NCI-H2081 treated with DMSO at 0.1 percent for 48 hours (cell line): ENCODE measurements at regions not wholly inside any gene's neighbourhood (a gene's known extent, or its start where the extent isn't known, plus 50 kb on each side); places are given as distances from the start of the nearest gene placed in this dataset.

Source experiments
- DNase-seq: peaks from one replicate; lab custom pipeline; 2025; lab: John Stamatoyannopoulos, UW

DNA sequence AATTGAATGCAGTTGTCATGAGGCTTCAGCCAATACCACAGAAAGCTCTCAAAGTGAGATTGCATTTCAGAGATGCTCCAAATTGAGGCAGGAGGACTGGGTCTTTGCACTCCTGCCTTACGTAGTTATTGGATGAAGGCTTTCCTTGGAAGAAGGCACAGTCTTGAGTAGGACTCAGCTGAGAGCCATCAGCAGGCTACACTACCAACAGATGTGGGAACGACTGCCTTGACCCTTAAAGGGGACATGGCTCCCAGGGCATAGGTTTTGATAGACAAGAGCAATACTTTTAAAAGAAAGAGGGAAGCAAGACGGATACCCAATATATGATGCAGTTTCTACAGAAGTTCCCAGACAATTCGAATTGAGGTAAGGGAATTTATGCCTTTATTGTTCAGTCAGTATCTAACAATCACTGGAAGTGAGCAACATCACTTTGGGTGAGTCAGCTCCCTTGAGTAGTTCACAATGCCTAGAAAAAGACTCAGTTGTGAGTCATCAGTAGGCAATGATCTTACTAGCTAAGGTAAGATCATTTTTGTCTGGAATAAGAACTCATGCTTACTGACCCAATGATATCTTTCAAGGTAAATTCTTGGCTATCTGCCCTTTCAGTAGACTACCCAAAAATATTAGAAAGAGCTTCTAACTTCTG, 390.8 kb downstream of the GJA1 start:
- no peak for DNase-seq

DNA sequence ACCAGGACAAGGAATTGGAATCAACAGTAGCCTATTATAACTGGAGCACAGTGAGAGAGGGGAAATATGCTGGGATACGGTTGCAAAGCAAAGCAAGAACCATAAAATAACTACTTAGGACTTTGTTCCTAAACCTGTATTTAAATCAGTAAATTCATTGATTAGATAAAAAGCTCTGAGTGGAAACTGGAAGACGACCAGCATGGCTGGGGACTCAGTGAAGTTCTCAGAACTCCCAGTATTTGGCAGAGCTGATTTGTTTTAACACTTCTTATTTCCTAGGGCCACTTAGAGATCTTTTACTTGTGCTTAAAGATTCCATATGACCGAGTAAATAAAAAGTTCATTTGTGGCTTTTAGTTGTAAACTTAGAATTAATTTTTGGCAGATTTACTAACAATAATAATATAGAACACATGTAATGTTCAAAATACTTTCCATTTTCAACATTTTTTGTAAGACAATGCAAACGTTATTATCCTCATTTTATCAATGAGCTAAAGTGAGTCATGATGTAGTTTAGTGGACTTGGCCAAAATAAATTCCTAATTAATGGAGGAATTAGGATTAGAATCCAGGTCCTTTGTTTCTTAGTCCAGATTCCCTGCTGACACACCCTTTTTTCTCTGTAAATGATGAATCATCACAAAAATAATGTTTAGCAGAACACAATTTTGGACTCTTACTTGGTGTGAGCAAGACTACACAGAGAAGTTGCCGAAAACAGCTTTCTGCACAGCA, 392.9 kb downstream of the GJA1 start:
- no peak for DNase-seq

DNA sequence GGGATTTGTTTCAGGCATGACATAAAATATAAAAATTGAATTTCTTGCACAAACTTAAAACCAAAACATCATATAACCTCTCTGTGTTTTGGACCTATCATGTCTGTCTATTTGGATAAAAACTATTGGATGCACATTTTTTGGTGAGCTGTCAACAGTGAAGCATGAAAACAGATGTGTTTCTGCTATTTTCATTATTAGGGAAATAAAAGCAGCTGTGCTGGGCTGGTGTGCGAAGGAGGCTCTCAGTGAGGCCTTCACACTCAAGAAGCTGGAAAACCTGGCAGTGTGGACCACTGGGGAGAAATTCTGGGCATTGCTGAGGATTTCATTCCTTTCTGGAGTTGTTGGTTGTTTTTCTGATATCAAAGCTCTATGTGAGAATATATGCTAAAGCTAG, 395.3 kb downstream of the GJA1 start:
- no peak for DNase-seq

DNA sequence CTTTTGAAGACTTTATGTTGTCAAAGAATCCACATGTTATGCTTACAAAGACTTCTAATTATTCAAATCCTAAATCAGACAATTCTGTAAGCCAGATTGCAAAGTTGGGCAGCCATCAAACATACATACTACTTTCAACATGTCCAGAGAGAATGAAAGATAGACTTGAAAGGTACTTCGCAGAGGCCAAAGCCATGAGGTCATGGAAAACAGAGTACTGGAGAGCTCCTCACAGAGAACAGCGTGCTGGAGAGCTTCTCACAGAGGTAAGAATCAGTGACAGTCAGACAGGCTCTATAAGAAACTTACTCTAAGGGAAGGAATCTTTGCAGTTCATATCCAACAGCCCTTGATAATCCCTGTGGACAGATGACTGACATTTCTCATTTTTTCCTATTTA, 400.2 kb downstream of the GJA1 start:
- no peak for DNase-seq

DNA sequence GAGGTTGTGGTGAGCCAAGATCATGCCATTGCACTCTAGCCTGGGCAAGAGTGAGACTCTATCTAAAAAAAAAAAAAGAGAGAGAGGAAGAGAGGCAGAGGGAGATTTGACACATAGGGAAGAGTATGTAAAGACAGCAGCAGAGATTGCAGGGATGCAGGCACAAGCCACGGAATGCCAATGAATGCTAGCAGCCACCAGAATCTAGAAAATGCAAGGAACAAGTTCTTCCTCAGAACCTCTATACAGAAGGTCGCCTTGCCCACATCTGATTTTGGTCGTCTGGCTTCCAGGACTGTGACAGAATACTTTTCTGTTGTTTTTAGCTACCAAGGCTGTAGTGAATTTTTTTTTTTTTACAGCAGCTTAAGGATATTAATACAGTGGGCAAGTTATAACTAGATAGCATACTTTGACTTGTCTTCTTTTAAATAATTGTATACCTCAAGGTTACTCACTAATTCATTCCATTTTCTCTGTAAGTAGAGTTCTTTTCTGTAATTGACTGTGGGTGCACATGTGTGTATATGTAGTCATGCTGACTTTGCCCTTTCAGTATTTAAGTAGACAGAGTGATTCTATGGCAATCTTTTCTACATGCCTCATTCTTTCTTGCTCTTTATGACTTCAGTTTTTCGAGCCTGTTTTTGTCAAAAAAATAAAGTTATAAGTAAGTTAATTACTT, 402.2 kb downstream of the GJA1 start:
- no peak for DNase-seq

DNA sequence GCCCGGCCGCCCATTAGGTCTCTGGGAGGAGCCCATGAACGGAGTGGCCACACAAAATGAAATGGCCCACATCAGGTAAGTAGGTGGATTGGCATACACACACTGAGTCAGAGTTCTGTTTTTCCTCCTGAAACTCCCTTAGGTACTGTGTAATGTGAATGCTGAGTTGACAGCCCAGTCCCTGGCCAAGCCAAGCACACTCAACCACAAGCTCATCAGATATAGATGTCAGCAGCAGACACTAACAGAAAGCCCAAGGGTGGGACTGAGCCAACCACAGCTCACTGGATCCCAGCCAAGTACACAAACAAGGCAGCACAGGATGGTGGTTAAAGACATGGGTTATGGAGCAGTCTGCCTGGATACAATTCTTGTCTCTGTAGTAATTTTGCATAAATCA, 403.4 kb downstream of the GJA1 start:
- DNase-seq = no peak

DNA sequence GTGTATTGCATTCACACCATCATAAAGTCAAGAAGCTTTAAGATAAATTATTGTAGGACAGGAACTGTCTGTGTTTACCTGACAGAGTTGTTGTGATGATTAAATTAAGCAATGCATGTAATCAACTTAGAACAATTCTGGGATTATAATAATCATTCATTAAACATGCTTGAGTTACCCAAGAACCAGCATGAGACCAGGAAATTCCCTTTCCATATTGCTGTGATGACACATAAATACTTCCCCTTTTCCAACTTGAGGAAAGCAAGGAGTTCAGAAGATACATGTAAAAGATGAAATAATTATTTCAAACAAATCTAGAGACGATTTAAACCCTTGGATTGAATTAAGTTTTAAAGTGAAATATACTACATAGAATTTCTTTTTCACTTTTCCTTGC, 404.4 kb downstream of the GJA1 start:
- DNase-seq = no peak

DNA sequence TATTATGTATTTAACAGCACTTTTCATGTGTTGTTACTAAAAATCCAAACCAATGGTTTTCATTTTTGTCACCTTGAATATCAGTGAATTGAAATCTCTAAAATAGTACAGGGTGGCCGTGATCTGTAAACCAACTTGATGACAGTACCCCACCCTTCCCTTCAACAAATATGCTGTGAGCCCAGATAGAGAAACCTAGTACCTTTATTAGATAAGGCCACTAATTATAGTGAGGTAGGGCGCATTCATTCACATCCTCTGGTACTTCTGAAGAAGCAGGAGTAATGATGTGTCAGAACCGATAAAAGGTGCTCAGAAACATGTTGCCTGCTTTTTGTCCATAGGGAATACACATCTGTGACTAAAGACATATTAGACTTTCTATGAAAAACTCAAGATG, 409.5 kb downstream of the GJA1 start:
- no peak for DNase-seq

DNA sequence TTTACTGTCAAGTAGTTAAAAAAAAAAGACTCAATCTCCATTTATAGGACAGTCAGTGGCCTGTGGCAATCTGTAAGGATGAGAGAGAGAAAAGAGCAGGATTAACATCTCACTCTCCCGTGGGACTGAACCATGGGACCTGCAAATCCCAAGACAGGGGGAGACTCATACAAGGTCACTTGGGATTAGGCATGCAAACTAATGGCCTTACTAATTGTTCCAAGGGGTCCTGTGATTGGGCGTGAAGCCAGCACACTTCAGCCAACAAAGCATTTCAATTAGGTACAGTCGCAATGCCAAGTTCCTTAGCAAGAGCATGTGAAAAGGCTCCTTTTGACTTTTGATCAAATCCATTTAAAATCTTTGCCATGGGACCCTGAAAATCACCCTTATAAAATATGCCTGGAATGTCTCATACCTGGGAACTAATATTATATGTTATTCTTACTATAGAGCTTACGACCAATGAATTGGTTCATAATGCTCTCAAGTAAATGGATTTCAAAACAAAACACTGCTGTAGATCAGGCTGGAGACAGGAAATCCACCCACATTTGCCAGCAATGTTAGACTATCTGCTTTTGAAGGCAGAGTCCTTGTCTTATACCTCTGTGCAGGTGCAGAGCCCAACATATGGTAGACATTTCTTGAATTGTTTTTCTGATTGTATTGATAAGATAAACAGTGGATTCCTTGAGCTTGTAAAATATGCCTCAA, 412.5 kb downstream of the GJA1 start:
- DNase-seq = no peak

DNA sequence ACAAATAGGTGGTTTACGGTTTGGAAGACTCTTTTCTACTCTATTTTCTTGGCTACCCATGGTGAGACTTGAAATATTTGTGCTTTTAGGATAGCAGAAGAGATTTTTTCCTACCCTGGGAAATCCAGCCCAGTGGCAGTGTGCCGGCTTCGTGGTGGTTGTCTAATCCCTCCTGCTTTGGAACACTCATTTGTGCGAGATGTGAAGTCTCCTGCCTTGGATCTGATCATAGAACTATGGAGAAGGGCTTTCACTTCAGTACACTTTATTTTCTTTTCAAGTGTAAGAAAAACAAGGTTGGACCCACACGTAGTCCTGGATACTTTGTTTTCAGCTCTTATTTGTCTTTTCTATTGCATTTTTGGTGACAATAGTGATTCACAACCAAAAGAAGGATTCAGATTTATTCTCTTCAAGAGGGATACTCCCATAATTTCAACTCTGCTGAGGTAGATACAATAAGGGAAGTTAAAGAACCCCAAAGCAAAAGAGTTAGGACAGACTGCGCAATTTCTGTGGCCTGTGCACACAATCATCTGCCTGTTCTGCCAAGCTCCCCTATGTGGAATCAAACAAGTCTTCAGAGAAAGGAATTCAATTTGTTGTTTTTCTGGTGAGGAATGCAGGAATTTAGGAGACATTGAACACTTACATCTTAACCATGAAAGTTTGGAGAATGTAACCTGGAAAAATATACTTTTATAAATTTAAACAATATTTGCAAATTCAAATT, 413.2 kb downstream of the GJA1 start:
- no peak for DNase-seq

DNA sequence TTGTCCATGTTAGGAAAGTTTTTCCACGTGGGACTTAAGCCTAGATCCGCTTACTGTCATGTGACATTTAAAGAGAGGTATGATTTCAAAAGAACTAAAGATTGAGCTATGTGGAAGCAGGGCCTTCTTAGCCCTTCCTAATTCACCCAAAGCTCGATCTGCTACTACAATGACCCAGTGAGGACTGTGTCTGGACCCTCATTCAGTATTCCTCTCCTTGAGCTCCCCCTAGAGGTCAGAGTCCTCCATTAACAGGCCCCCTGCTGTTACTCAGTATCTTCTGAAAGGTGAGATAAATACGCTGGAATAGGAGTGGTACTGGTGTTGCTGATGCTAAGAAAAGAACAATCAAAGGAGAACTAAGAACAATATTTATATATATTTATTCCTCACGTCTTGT, 414.0 kb downstream of the GJA1 start:
- DNase-seq = no peak

DNA sequence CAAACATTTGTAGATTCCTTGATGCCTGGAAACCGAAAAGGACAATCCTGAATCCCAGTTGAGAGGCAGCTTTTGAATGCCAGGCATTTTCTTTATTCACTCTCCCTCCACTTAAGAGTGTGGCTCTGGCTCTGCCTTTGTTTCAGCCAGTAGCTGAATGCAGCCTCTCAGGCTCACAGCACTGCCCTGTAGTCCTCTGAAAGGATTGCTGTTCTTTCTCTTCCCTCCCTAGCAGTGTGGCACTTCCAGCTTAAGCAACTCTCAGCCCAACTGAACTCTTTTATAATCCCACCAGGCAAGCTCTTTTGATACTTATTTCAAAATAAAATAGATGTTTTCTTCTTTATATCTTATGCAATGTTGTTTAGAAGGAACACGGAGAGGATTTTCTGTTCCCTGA, 415.6 kb downstream of the GJA1 start:
- DNase-seq = no peak

DNA sequence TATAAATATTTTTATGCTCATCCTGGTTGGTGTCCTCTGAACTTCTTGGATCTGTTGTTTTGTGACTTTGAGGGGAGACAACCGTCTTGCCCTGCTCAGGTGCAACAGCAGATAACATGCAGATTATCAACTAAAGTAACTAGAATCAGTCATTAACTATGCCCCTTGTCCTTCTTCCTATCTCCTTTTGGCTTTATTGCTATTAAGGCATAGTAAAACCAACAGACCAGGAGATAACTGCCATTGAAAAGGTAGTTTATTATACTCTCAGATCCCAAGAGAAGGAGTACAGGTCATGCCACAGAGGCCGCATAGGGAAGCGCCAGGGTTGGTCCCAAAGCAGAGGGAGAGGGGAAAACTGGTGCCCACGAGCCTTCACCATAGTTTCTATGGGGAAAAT, 418.2 kb downstream of the GJA1 start:
- DNase-seq = no peak

DNA sequence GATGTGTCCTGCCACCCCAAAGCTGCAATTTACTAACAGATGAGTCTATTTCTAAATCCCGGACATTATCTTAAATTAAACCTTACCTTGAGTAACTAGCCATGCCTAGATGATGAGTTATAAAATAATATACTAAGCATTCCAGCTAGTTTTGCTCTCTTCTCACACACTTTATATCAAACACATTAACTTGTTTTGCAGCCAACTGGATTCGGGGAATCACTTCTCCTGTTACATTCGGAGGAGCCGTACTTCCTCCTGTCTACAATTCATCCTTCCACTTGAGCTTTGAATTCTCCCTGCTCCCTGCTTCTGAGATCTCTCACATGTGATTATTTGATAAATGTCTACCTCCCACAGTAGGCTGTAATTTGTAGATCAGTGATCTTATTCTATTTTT, 420.1 kb downstream of the GJA1 start:
- no peak for DNase-seq

DNA sequence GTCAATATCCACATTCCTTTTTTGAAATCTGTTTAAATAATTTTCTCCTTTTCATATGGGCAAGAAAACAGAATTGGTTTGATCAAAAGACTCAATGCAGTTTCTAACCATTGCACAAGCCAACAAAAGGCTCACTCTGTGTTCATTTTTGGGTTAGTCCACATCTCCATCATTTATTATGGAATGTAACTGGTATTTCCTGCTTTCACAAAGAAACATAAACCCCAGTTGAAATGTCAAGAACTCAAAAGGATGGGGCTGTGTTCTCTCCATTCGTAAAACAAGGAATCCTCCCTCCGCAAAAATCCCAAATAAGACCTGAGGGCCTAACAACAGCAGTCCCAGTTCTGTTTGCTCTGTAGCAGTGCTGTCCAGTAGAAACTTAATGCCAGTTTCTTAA, 420.9 kb downstream of the GJA1 start:
- DNase-seq = no peak

DNA sequence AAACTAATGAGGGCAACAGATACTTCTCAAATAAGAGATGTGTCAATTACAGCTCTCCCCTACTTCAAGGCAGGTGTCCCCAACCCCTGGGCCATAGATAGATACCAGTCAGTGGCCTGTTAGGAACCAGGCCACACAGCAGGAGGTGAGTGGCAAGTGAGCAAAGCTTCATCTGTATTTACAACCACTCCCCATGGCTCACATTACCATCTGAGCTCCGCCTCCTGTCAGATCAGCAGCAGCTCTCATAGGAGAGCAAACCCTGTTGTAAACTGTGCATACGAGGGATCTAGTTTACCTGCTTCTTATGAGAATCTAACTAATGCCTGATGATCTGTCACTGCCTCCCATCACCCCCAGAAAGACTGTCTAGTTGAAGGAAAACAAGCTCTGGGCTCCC, 422.1 kb downstream of the GJA1 start:
- DNase-seq = no peak

DNA sequence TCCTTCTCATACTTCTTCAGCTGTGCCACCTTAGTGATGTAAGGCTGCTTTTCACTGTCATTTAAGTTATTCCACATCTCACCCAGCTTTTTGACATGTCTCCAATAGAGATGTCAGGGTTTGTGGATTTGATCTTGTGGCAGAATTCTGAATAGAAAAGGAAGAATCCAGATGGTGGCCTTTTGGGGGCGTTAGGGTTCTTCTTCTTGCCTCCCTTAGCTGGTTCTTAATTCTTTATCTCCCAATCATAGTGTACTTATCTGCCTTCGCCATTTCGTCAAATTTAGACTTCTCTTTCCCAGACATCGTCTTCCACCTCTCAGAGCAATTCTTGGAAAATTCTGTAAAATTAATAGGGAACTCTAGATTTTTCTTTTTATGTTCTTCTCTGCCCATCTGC, 422.9 kb downstream of the GJA1 start:
- DNase-seq = no peak

DNA sequence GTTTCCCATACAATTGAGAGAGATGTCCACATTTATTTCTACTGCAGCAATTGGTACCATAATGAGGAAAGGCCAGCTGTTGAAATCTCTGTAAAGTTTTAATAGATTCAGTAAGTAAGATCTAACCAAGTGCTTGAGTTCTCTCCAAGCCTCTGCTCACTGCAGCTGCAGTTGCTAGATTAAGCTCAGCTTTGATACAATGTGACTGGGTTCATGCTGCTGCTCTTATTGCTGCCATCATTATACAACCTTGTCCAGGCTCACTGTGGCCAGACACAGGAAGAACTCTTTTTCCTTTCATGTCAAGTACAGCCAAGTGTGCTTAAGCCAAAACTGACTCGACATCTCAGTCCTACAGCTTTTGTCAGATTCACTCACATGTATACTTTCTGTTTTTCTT, 423.5 kb downstream of the GJA1 start:
- no peak for DNase-seq

DNA sequence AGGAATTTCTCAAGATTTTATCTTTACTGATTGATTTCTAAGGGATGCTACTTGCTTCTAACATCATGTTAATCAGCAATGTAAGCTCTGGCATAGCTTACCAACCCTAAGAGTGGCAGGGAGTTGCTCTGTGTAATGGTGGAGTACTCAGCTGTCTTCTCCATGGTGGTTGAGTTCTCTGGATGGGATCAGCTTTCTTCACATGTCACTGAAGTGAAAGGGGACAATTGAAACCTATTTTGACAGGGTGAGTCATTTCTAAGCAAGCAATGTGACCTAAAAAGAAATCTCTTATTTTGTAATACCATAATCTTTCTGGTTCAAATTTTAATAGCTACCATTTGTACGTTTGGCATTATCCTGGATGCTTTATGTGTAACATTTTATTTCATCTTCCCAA, 430.4 kb downstream of the GJA1 start:
- no peak for DNase-seq

DNA sequence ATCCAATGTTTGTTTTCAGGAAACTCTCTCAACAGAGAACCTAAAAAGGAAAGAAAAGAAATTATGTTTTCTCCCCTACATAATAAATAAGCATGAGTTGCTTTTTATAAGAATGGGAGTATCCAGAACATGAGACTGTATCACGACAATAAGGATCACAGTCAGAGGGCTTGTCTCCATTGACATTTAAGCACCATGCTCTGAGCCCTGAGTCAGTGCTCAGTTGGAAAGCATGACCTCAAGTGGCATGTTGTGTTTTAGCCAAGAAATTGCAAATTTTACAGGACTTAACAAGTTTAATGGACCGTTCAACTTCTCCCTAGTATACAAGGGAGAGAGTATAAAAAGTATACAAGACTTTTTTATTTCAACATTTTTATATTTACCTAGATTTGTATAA, 431.6 kb downstream of the GJA1 start:
- no peak for DNase-seq

DNA sequence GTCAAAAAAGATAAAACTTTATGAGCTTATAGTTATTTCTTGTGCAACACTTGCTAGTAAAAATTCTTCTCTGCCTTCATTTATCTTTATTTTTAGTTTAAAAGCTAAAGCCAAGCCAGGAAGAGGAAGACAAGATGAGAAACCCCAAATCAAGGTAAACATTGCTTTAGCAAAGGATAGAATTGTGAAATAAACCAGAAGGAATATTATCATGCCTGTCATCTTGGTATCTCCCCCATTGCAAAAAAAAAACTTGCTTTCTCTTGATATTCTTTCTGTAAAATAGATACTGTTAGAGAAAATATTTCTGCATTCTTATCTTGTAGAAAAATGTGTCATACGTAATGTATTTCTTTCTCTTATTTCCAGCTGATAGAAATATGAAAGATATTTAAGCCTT, 432.8 kb downstream of the GJA1 start:
- no peak for DNase-seq

DNA sequence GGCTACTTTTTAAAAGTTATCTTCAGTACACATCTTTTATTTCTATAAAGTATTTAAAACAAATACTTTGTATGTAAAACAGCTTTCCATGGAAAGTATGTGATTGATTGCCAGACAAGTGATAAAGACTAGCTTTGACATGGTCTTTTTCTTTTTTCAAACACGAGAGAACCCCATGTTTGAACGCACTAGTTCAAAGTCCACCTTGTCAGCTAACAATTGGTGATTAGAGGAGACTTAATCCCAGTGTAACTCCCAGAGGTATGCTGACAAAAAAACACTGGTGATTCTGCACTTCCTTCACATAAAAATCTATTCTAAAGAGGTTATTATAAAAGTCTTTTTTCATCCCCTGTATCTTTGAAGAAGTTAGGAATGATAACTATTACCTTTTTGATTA, 438.1 kb downstream of the GJA1 start:
- DNase-seq = no peak
